Upper lobe of right lung (tissue), 1 donor: ENCODE measurements at regions not wholly inside any gene's neighbourhood (a gene's known extent, or its start where the extent isn't known, plus 50 kb on each side); places are given as distances from the start of the nearest gene placed in this dataset.

Experiments used
- ATAC-seq: fragments of 200-7000 bp; cut with Tn5 transposase; one replicate; pipeline ENCODE4 v1.9.1; 2020; ENCODE audit warnings: mild to moderate bottlenecking, moderate library complexity
- DNase-seq: peaks from one replicate; pipeline ENCODE4 v3.0.0-alpha.2; 2020
- H3K27ac ChIP-seq: fragments of 200-600 bp; one replicate; pipeline ENCODE4 v1.8.0; 2022
- H3K27me3 ChIP-seq: fragments of 200-600 bp; one replicate; pipeline ENCODE4 v1.8.0; 2022; ENCODE audit warnings: mild to moderate bottlenecking
- H3K36me3 ChIP-seq: fragments of 200-600 bp; one replicate; pipeline ENCODE4 v1.8.0; 2022
- H3K4me1 ChIP-seq: fragments of 200-600 bp; one replicate; pipeline ENCODE4 v1.8.0; 2022
- H3K4me3 ChIP-seq: fragments of 200-600 bp; one replicate; pipeline ENCODE4 v1.8.0; 2022; ENCODE audit warnings: mild to moderate bottlenecking
- H3K9me3 ChIP-seq: fragments of 200-600 bp; one replicate; pipeline ENCODE4 v1.8.0; 2022
- CTCF ChIP-seq: fragments of 200-600 bp; IDR thresholded peaks from one replicate; pipeline ENCODE4 v1.8.0; 2022; ENCODE audit warnings: antibody characterized with exemption
- intact Hi-C: fragments of 100-400 bp; cut with DNase I; formaldehyde crosslinking; loops from one replicate; pipeline ENCODE4 v1.11.0; 2022
- donor health status: DM: no; HTN: yes; CAD: no; lungs with severe emphysema.

- no peak for ATAC-seq
- Histone ChIP-seq H3K4me3 (no peak overlapping the region), H3K27me3 (no peaks in the 10 kb centered on the region), H3K27ac (no peak overlapping the region), H3K9me3 (no peaks in the 10 kb centered on the region), H3K4me1 (no peaks in the 10 kb centered on the region), H3K36me3 (no peaks in the 10 kb centered on the region)
- TF ChIP-seq CTCF, result no peak
- DNase-seq, result no peak
- intact Hi-C loops, result no loop called here
Measured at GRCh38 chr21:31577271-31577670, 82.2 kb upstream of the SOD1 start.

GRCh38 chr21:31576428-31576827, 83.1 kb upstream of the SOD1 start:
- no peaks in the 10 kb centered on the region for H3K9me3 ChIP-seq
- no peak for DNase-seq
- intact Hi-C loops, result no loop called here
- H3K27ac ChIP-seq, result no peak overlapping the region
- no peaks in the 10 kb centered on the region for H3K36me3 ChIP-seq
- H3K27me3 ChIP-seq, result no peaks in the 10 kb centered on the region
- no peak for TF ChIP-seq CTCF
- no peaks in the 10 kb centered on the region for H3K4me1 ChIP-seq
- no peak for ATAC-seq
- H3K4me3 ChIP-seq, result no peak overlapping the region

- no peak overlapping the region for H3K27ac ChIP-seq
- DNase-seq (no peak), ATAC-seq (no peak)
- H3K4me3 ChIP-seq, result no peak overlapping the region
- no peak for TF ChIP-seq CTCF
- no peaks in the 10 kb centered on the region for H3K4me1 ChIP-seq
- H3K27me3 ChIP-seq, result no peaks in the 10 kb centered on the region
- H3K36me3 ChIP-seq, result no peaks in the 10 kb centered on the region
- no peaks in the 10 kb centered on the region for H3K9me3 ChIP-seq
- intact Hi-C loops, result no loop called here
Measured at GRCh38 chr21:31573217-31573616, 86.3 kb upstream of the SOD1 start.

- no peak for TF ChIP-seq CTCF
- Histone ChIP-seq H3K4me3 (no peak overlapping the region), H3K4me1 (no peaks in the 10 kb centered on the region), H3K27ac (no peak overlapping the region), H3K9me3 (no peaks in the 10 kb centered on the region), H3K36me3 (no peaks in the 10 kb centered on the region), H3K27me3 (no peaks in the 10 kb centered on the region)
- DNase-seq, result no peak
- intact Hi-C loops, result no loop called here
- no peak for ATAC-seq
Measured at GRCh38 chr21:31571879-31572278, 87.6 kb upstream of the SOD1 start.

- Histone ChIP-seq H3K27me3 (no peaks in the 10 kb centered on the region), H3K36me3 (no peaks in the 10 kb centered on the region), H3K9me3 (no peaks in the 10 kb centered on the region), H3K4me1 (no peaks in the 10 kb centered on the region), H3K4me3 (no peak overlapping the region), H3K27ac (no peak overlapping the region)
- DNase-seq (no peak), ATAC-seq (no peak)
- intact Hi-C loops, result no loop called here
- no peak for TF ChIP-seq CTCF
Measured at GRCh38 chr21:31570824-31571566, 88.5 kb upstream of the SOD1 start.

GRCh38 chr21:31566611-31567010, 92.9 kb upstream of the SOD1 start:
- ATAC-seq (no peak), DNase-seq (no peak)
- intact Hi-C loops, result no loop called here
- no peaks in the 10 kb centered on the region for H3K27me3 ChIP-seq
- TF ChIP-seq CTCF, result no peak
- no peaks in the 10 kb centered on the region for H3K9me3 ChIP-seq
- H3K36me3 ChIP-seq, result no peaks in the 10 kb centered on the region
- no peaks in the 10 kb centered on the region for H3K4me1 ChIP-seq
- H3K27ac ChIP-seq, result no peak overlapping the region
- H3K4me3 ChIP-seq, result no peak overlapping the region
